Loucy (cell line): ENCODE measurements at regions not wholly inside any gene's neighbourhood (a gene's known extent, or its start where the extent isn't known, plus 50 kb on each side); places are given as distances from the start of the nearest gene placed in this dataset.

Experiments used
- H2AFZ ChIP-seq: fragments of 200-600 bp; sonication (generic); 2 replicates; pipeline ENCODE4 v1.6.0; 2016; ENCODE audit warnings: antibody characterized with exemption, mild to moderate bottlenecking, low read length, moderate library complexity
- H3F3A ChIP-seq: fragments of 200-600 bp; 2 replicates; pipeline ENCODE4 v1.6.0; 2016; ENCODE audit warnings: antibody characterized with exemption, low read depth, mild to moderate bottlenecking
- H3K27me3 ChIP-seq: fragments of 200-600 bp; sonication (generic); 2 replicates; pipeline ENCODE4 v1.6.1; 2014; ENCODE audit warnings: low read length, mild to moderate bottlenecking; ENCODE audit not compliant: insufficient read depth, poor library complexity, severe bottlenecking
- H3K36me3 ChIP-seq: fragments of 200-600 bp; sonication (generic); 2 replicates; pipeline ENCODE4 v1.6.1; 2016; ENCODE audit warnings: low read length; ENCODE audit not compliant: insufficient read depth
- H3K4me1 ChIP-seq: fragments of 200-600 bp; sonication (generic); 2 replicates; pipeline ENCODE4 v1.5.1; 2014; ENCODE audit warnings: low read length, mild to moderate bottlenecking; ENCODE audit not compliant: insufficient read depth, poor library complexity, severe bottlenecking
- H3K4me2 ChIP-seq: fragments of 200-600 bp; sonication (generic); 2 replicates; pipeline ENCODE4 v1.6.0; 2014; ENCODE audit warnings: antibody characterized with exemption, low read length, low read depth, mild to moderate bottlenecking; ENCODE audit not compliant: poor library complexity, severe bottlenecking
- H3K4me3 ChIP-seq: fragments of 200-600 bp; sonication (generic); 2 replicates; pipeline ENCODE4 v1.5.1; 2014; ENCODE audit warnings: low read length, mild to moderate bottlenecking, mixed read lengths; ENCODE audit not compliant: poor library complexity, severe bottlenecking
- H3K79me2 ChIP-seq: fragments of 200-600 bp; sonication (generic); 2 replicates; pipeline ENCODE4 v1.6.1; 2014; ENCODE audit warnings: low read length; ENCODE audit not compliant: insufficient read depth
- H3K9ac ChIP-seq: fragments of 200-600 bp; sonication (generic); 2 replicates; pipeline ENCODE4 v1.6.0; 2014; ENCODE audit warnings: mild to moderate bottlenecking, low read depth, low read length, moderate library complexity; ENCODE audit not compliant: poor library complexity, severe bottlenecking
- H3K9me2 ChIP-seq: fragments of 200-600 bp; sonication (generic); replicated peaks from 2 replicates; pipeline ENCODE4 v1.6.1; 2016; ENCODE audit warnings: low read depth, low read length, mixed read lengths
- H3K9me3 ChIP-seq: fragments of 200-600 bp; sonication (generic); 2 replicates; pipeline ENCODE4 v1.6.1; 2014; ENCODE audit warnings: mild to moderate bottlenecking, antibody characterized with exemption, low read length, low read depth; ENCODE audit not compliant: insufficient read depth
- H4K20me1 ChIP-seq: fragments of 200-600 bp; sonication (generic); 2 replicates; pipeline ENCODE4 v1.6.0; 2014; ENCODE audit warnings: antibody characterized with exemption, low read length, mild to moderate bottlenecking; ENCODE audit not compliant: insufficient read depth, poor library complexity, severe bottlenecking
- CTCF ChIP-seq: fragments of 200-600 bp; sonication (generic); conservative IDR thresholded peaks from 2 replicates; pipeline ENCODE4 v1.5.1; 2014; ENCODE audit warnings: mild to moderate bottlenecking, antibody characterized with exemption, low read length
- EZH2phosphoT487 ChIP-seq: fragments of 200-600 bp; IDR thresholded peaks from 2 replicates; pipeline ENCODE4 v1.6.1; 2018; ENCODE audit warnings: antibody characterized with exemption, mild to moderate bottlenecking, moderate library complexity, borderline replicate concordance

- Histone ChIP-seq H3F3A (no peaks in the 10 kb centered on the region), H3K27me3 (no peaks in the 10 kb centered on the region), H2AFZ (no peak overlapping the region), H3K4me1 (no peaks in the 10 kb centered on the region), H3K4me3 (no peak overlapping the region), H3K9me3 (no peaks in the 10 kb centered on the region), H3K9me2 (no peaks in the 10 kb centered on the region), H3K79me2 (no peaks in the 10 kb centered on the region), H3K9ac (no peak overlapping the region), H3K4me2 (no peak overlapping the region), H3K36me3 (no peaks in the 10 kb centered on the region), H4K20me1 (no peaks in the 10 kb centered on the region)
- TF ChIP-seq CTCF (no peak), EZH2phosphoT487 (no peak)
Observed at GRCh38 chr4:160038615-160039014, 935.7 kb downstream of the RAPGEF2 start.

GRCh38 chr4:160044693-160045092 is 941.8 kb downstream of the RAPGEF2 start:
- Histone ChIP-seq H3K4me1 (no peaks in the 10 kb centered on the region), H4K20me1 (no peaks in the 10 kb centered on the region), H3K9me2 (no peaks in the 10 kb centered on the region), H2AFZ (no peak overlapping the region), H3K9ac (no peak overlapping the region), H3K27me3 (no peaks in the 10 kb centered on the region), H3K4me2 (no peak overlapping the region), H3K79me2 (no peaks in the 10 kb centered on the region), H3K9me3 (no peaks in the 10 kb centered on the region), H3K4me3 (no peak overlapping the region), H3F3A (no peaks in the 10 kb centered on the region), H3K36me3 (no peaks in the 10 kb centered on the region)
- TF ChIP-seq CTCF (no peak), EZH2phosphoT487 (no peak)

DNA sequence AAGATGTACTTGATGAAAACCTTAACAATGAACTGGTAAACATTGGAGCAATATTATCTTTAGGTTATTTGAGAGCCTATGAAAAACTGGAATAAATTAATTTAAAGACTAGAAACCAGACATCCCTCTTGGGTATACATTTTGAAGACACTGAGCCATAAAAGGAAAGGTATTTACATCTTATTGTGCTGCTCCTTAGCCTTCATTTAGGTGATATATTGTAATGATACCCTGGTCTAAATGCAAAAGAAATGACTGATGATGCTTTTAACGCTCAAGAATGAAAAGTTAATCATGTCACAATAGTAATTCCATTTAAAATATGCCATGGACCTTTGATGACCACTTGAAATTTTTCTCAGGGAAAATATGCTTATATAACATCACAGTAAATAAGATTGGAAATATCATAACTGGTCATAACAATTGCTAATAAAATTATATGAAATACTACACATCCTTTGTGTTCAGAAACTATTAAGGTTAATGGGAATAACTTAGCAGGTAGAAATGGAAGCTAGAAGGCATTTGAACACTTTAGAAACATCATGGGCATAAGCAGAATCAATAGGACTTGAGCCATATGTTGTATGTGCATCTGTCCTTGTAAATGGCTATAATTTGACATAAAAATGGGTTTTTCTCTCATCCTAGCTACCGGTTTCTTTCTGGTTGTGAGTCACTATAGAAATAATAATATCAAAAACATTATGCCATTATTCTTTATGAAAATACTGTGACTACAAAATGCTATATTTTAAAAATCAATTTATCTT is 979.7 kb downstream of the RAPGEF2 start:
- no peak overlapping the region for H3K9ac ChIP-seq
- H3K4me3 ChIP-seq, result no peak overlapping the region
- no peaks in the 10 kb centered on the region for H3K9me2 ChIP-seq
- no peak overlapping the region for H3K4me2 ChIP-seq
- H3F3A ChIP-seq, result no peaks in the 10 kb centered on the region
- TF ChIP-seq CTCF, result no peak
- TF ChIP-seq EZH2phosphoT487, result no peak
- H3K27me3 ChIP-seq, result no peaks in the 10 kb centered on the region
- H4K20me1 ChIP-seq, result no peaks in the 10 kb centered on the region
- H3K36me3 ChIP-seq, result no peaks in the 10 kb centered on the region
- no peaks in the 10 kb centered on the region for H3K4me1 ChIP-seq
- no peak overlapping the region for H2AFZ ChIP-seq
- H3K79me2 ChIP-seq, result no peaks in the 10 kb centered on the region
- H3K9me3 ChIP-seq, result no peaks in the 10 kb centered on the region
